ENCODE measurements at regions not wholly inside any gene's neighbourhood (a gene's known extent, or its start where the extent isn't known, plus 50 kb on each side); places are given as distances from the start of the nearest gene placed in this dataset.

- Histone ChIP-seq H3K9me3 (ENCODE audit: control insufficient read depth, insufficient read depth, low read length) (no peaks in the 10 kb centered on the region), H3K4me3 (ENCODE audit: low read depth, low read length) (no peak overlapping the region)
- no peak for DNase-seq (ENCODE audit: low read depth in 4 of 6, low spot score in 6 of 6)
Observed at GRCh38 chr7:124992851-124993562, 63.4 kb upstream of the POT1 start.

GRCh38 chr7:124989911-124990310, 60.3 kb upstream of the POT1 start:
- no peaks in the 10 kb centered on the region for H3K27me3 ChIP-seq (ENCODE audit: control insufficient read depth, insufficient read depth, low read length)
- H3K4me1 ChIP-seq (ENCODE audit: control insufficient read depth, insufficient read depth, low read length) = no peaks in the 10 kb centered on the region
- no peak for DNase-seq (ENCODE audit: low read depth in 4 of 6, low spot score in 6 of 6)
- H3K4me3 ChIP-seq (ENCODE audit: low read depth, low read length) = no peak overlapping the region
- WGBS (ENCODE audit: insufficient coverage) = 90% methylated on average over 1 of the region's 1 CpG
- no peaks in the 10 kb centered on the region for H3K9me3 ChIP-seq (ENCODE audit: control insufficient read depth, insufficient read depth, low read length)
- H3K27ac ChIP-seq (ENCODE audit: low read depth, low read length) = no peak overlapping the region
- no peaks in the 10 kb centered on the region for H3K36me3 ChIP-seq (ENCODE audit: control insufficient read depth, insufficient read depth, low read length)

More at GRCh38 chr7:124992851-124993562, 63.4 kb upstream of the POT1 start:
- WGBS (ENCODE audit: insufficient coverage) = 100% methylated on average over 1 of the region's 4 CpGs
- no peaks in the 10 kb centered on the region for H3K36me3 ChIP-seq (ENCODE audit: control insufficient read depth, insufficient read depth, low read length)
- no peaks in the 10 kb centered on the region for H3K4me1 ChIP-seq (ENCODE audit: control insufficient read depth, insufficient read depth, low read length)
- no peaks in the 10 kb centered on the region for H3K27me3 ChIP-seq (ENCODE audit: control insufficient read depth, insufficient read depth, low read length)
- no peak overlapping the region for H3K27ac ChIP-seq (ENCODE audit: low read depth, low read length)
